Glomerular visceral epithelial cell (primary cell): ENCODE measurements at regions not wholly inside any gene's neighbourhood (a gene's known extent, or its start where the extent isn't known, plus 50 kb on each side); places are given as distances from the start of the nearest gene placed in this dataset.
"Not testable (repeated sequence)": the region's sequence is repeated elsewhere in the genome, so short reads cannot be mapped to it uniquely, and the experiment has no call there.

Source experiments
- DNase-seq: peaks from one replicate; pipeline ENCODE4 v3.0.0-alpha.2; 2016; ENCODE audit errors: extremely low spot score

DNA sequence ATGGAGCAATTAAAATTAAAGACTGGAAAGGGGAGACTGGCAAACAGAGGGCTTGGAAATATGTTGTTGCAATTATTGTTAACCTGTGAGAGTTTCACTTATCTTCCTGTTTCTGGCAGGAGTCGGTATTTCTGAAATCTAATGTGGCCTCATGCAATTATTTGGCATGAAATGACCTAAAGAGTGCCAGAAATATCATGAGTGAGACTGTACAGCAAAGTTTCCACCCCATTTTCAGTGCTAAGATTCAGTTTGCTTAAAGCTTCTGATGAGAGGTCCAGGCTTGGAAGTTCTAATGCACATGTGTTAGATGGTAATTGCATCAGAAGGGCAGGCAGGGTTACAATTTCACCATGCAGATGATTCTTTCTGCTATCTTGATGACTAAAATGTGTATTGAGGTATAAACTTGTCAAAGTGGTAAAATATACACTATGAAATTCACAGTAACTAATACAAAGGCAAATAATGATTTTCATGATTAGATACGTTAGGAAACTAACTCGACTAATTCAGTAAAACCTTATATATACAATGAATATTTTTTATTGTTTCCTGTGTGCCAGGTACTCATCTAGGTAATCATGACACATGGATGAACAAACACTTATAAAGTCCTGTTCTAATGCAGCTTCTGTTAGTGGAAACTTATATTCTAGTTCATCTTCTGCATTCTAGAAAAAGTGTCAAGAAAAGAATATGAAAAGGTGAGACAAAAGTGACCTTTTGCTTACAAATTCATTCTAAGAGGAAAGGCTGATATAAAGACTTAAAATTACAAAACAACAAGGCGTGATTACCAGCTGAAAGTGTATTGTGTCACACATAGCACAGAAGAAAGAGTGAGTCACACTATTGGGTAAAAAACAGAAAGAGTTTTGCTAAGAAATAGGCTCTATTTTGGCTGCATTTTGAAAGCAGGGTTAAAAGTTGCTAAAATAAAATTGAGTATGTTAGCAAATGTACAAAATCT is 533.4 kb upstream of the SEMA3D start:
- peak; percentile 12 for DNase-seq

GRCh38 chr7:85716353-85716752 is 529.5 kb upstream of the SEMA3D start:
- DNase-seq = no peak

GRCh38 chr7:85714951-85715350 is 528.1 kb upstream of the SEMA3D start:
- no peak for DNase-seq

GRCh38 chr7:85714043-85714578 is 527.3 kb upstream of the SEMA3D start:
- DNase-seq = no peak

DNA sequence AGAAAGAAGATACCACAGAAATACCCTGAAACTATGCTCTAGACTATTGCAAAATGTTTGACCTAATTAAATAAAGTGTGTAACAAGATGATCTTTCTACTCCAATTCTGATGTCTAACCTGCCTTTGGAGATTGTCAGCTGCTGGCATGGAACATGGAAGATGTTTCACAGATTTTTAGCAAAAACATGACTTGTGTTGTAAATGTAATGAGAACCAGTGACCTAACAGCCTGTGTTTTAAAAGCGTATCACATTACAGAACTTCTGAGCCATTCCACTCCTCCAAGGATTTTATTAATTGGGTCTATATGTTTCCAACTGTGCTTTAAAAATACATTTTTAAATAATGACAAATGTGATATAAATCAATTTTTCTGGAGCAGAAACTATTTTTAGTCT is 526.3 kb upstream of the SEMA3D start:
- DNase-seq = no peak

- no peak for DNase-seq
Observed at GRCh38 chr7:85711894-85712293, 525.0 kb upstream of the SEMA3D start.

GRCh38 chr7:85710960-85711359 is 524.1 kb upstream of the SEMA3D start:
- no peak for DNase-seq

- DNase-seq = no peak
Observed at GRCh38 chr7:85708221-85708620, 521.4 kb upstream of the SEMA3D start.

DNA sequence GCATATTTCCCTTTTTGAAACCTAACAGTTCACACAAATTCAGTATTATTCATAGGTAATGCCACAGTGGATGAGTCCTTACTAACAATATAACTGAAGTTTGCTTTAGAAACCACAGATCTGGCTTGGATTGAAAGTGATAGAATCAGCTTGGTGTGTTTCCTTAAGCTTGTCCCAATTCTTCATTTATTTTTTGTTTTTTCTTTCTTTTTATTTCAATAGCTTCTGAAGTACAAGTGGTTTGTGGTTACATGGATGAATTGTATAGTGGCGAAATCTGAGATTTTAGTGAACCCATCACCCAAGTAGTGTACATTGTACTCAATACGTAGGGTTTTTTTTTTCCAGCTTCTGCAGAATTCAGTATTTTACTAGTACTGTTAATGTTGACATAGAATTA is 518.2 kb upstream of the SEMA3D start:
- DNase-seq = no peak

- no peak for DNase-seq
Observed at GRCh38 chr7:85703251-85704010, 516.6 kb upstream of the SEMA3D start.

- no peak for DNase-seq
Observed at GRCh38 chr7:85702348-85702747, 515.5 kb upstream of the SEMA3D start.

DNA sequence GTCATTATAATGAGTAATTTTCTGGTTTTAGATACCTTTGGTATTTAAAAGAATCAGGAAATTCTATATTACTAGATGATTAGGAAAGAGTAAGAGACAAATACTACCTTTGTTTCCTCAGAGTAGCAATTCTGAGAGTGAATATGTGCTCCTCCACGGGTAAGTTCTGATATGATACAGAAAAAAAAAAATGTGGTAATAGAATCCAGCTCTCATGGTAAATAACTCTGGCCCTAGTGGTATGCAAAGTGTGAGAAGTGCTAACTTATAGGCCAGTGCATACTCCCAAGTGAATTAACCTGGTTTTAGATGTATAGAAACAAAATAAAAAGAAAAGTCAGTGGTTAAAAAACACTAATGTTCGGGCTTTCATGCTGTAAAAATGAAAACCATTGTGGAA is 512.6 kb upstream of the SEMA3D start:
- no peak for DNase-seq

GRCh38 chr7:85695533-85695932 is 508.7 kb upstream of the SEMA3D start:
- no peak for DNase-seq

DNA sequence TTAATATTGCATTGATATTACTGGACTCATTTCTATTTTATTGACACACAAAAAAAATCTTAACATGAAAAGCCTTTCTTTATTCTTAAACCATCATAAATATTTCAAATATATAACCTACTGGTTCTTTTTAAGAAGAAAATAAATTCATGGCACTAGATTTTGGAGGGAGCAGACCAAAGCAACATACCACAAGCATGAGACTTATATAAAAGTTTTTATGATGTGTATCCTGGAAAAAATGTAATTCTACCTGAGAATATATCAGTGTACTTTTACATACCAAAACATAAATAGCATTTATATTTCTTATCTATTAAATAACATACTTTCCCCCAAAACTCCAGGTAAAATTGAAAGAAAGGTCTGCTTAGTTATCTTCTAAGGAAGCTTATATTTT is 508.2 kb upstream of the SEMA3D start:
- DNase-seq = no peak

DNA sequence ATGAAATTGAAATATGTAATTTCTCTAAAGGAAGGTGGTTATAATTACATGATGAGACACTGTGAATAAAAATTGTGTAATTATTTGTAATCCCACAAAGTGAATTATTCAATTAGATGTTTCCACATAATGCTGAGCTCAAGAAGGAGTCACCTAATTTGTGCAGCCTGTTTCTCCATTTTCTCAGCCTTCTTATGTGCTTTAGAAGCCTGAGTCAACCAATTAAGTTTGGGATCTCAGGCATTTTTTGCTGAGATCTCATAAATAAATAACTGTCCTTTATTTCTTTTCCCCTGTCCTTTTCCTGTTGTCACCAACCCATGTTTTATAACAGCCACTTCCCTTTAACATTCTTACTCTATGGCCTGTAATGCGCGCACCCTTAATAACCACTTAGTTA is 506.5 kb upstream of the SEMA3D start:
- DNase-seq = no peak

GRCh38 chr7:85688712-85689111 is 501.9 kb upstream of the SEMA3D start:
- DNase-seq = no peak

GRCh38 chr7:85686401-85687181 is 499.7 kb upstream of the SEMA3D start:
- DNase-seq = no peak

DNA sequence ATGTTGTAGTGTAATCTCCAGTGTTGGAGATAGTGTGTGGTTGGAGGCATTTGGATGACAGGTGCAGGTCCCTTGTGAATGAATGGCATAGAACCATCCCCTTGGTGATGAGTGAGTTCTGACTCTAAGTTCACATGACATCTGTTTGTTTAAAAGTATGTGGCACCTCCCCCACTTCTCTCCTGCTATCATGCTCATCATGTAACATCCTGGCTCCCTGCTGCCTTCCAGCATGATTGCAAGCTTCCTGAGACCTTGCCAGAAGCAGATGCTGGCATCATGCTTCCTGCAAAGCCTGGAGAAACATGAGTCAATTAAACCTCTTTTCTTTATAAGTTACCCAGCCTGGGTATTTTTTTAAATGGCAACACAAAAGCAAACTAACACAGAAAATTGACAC is 499.0 kb upstream of the SEMA3D start:
- no peak for DNase-seq

- DNase-seq = no peak
Observed at GRCh38 chr7:85682833-85683620, 496.2 kb upstream of the SEMA3D start.

DNA sequence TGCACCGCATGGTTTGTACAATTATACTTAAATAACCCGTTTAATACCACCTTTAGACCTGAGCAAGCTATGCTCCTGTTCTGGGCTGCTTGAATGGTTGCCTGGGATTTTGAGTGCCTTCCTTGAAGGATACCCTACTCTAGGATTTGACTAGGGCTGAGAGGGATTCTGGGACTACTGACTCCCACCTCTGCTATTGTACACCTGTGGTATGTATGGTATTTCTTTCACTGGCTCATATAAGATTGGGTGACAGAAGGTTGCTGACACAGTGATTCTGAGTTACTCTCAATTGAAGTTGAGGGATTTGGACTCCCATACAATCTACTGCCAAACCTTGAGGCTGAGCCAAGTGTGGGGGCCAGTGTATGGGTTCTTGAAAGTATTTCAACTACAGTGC is 494.4 kb upstream of the SEMA3D start:
- DNase-seq = no peak

DNA sequence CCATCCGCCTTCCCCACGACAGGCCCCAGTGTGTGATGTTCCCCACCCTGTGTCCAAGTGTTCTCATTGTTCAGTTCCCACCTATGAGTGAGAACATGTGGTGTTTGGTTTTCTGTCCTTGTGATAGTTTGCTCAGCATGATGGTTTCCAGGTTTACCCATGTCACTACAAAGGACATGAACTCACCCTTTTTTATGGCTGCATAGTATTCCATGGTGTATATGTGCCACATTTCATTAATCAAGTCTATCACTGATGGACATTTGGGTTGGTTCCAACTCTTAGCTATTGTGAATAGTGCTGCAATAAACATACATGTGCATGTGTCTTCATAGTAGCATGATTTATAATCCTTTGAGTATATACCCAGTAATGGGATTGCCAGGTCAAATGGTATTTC is 488.2 kb upstream of the SEMA3D start:
- DNase-seq = not testable (repeated sequence)
